Stimulated activated CD8-positive, alpha-beta memory T cell treated with anti-CD3 and anti-CD28 coated beads, Interleukin-7, amount 100 ng/mL, for 24 hours (primary cell): ENCODE measurements at regions not wholly inside any gene's neighbourhood (a gene's known extent, or its start where the extent isn't known, plus 50 kb on each side); places are given as distances from the start of the nearest gene placed in this dataset.

Experiments used
- DNase-seq: peaks from one replicate; pipeline ENCODE4 v3.0.0-alpha.2; 2020; ENCODE audit warnings: low read depth

- DNase-seq, result no peak
These were observed 153.4 kb upstream of the PTCH1 start for GRCh38 chr9:95670122-95670521.

- DNase-seq, result no peak
These were observed 152.5 kb upstream of the PTCH1 start for GRCh38 chr9:95669253-95669652.

- DNase-seq, result no peak
These were observed 151.0 kb upstream of the PTCH1 start for GRCh38 chr9:95667789-95668188.

GRCh38 chr9:95666785-95667155, 150.0 kb upstream of the PTCH1 start:
- no peak for DNase-seq

- no peak for DNase-seq
These were observed 149.5 kb upstream of the PTCH1 start for GRCh38 chr9:95666096-95666784.

- DNase-seq, result no peak
These were observed 136.5 kb upstream of the PTCH1 start for GRCh38 chr9:95653246-95653645.

GRCh38 chr9:95650720-95651119, 133.9 kb upstream of the PTCH1 start:
- DNase-seq, result no peak

GRCh38 chr9:95649801-95650213, 133.0 kb upstream of the PTCH1 start:
- DNase-seq, result no peak

GRCh38 chr9:95648225-95648624, 131.5 kb upstream of the PTCH1 start:
- no peak for DNase-seq

GRCh38 chr9:95645992-95646391, 129.2 kb upstream of the PTCH1 start:
- DNase-seq, result no peak

- DNase-seq, result no peak
These were observed 128.8 kb upstream of the PTCH1 start for GRCh38 chr9:95645579-95645978.

- DNase-seq, result no peak
These were observed 127.6 kb upstream of the PTCH1 start for GRCh38 chr9:95644377-95644776.

GRCh38 chr9:95643619-95644018, 126.8 kb upstream of the PTCH1 start:
- no peak for DNase-seq

- no peak for DNase-seq
These were observed 125.4 kb upstream of the PTCH1 start for GRCh38 chr9:95642189-95642588.

GRCh38 chr9:95641586-95641985, 124.8 kb upstream of the PTCH1 start:
- DNase-seq, result no peak

GRCh38 chr9:95640336-95640735, 123.6 kb upstream of the PTCH1 start:
- DNase-seq, result no peak

- no peak for DNase-seq
These were observed 119.4 kb upstream of the PTCH1 start for GRCh38 chr9:95635986-95636671.

GRCh38 chr9:95634536-95634935, 117.8 kb upstream of the PTCH1 start:
- DNase-seq, result no peak

GRCh38 chr9:95634114-95634513, 117.3 kb upstream of the PTCH1 start:
- DNase-seq, result no peak

- DNase-seq, result no peak
These were observed 112.8 kb upstream of the PTCH1 start for GRCh38 chr9:95629585-95629984.

GRCh38 chr9:95627802-95628201, 111.0 kb upstream of the PTCH1 start:
- DNase-seq, result no peak

- peak; percentile 4 for DNase-seq
These were observed 110.3 kb upstream of the PTCH1 start for GRCh38 chr9:95626885-95627558.

GRCh38 chr9:95626341-95626740, 109.6 kb upstream of the PTCH1 start:
- no peak for DNase-seq
